Prostate gland (tissue), 2 donors: ENCODE measurements at regions not wholly inside any gene's neighbourhood (a gene's known extent, or its start where the extent isn't known, plus 50 kb on each side); places are given as distances from the start of the nearest gene placed in this dataset.

Source experiments
- DNase-seq: peaks from one replicate; pipeline ENCODE4 v3.0.0-alpha.2; 2019; ENCODE audit warnings: low spot score
- H3K27ac ChIP-seq, 2 donors: fragments of 200-600 bp; sonication (generic); 2 replicates each; pipeline ENCODE4 v1.5.1; 2017 to 2019
- H3K27me3 ChIP-seq: fragments of 200-600 bp; sonication (generic); replicated peaks from 2 replicates; pipeline ENCODE4 v1.5.1; 2019; ENCODE audit not compliant: insufficient read depth
- H3K36me3 ChIP-seq, 2 donors: fragments of 200-600 bp; sonication (generic); 1 replicate in 1 of 2; 2 replicates in 1 of 2; pipeline versions ENCODE4 v1.5.1 to v1.8.1; 2017 to 2019
- H3K4me1 ChIP-seq: fragments of 200-600 bp; sonication (generic); replicated peaks from 2 replicates; pipeline ENCODE4 v1.5.1; 2019
- H3K4me3 ChIP-seq, 2 donors: fragments of 200-600 bp; sonication (generic); 2 replicates each; pipeline ENCODE4 v1.5.1; 2017 to 2019
- H3K9me3 ChIP-seq: fragments of 200-600 bp; sonication (generic); 2 replicates; pipeline ENCODE4 v1.5.1; 2017
- POLR2A ChIP-seq: fragments of 450-650 bp; IDR thresholded peaks from one replicate; pipeline ENCODE4 v1.6.1; 2016; ENCODE audit warnings: antibody characterized with exemption, mild to moderate bottlenecking
- POLR2AphosphoS5 ChIP-seq: sonication (generic); formaldehyde crosslinking; IDR thresholded peaks from one replicate; pipeline ENCODE4 v1.6.1; 2017; ENCODE audit warnings: antibody characterized with exemption
- WGBS: methylation state at CpG from one replicate; pipeline ENCODE4 v1.1.5; 2018; 5-methylcytosine and 5-hydroxymethylcytosine counted together
- intact Hi-C: fragments of 100-400 bp; cut with DNase I; formaldehyde crosslinking; loops from one replicate; pipeline ENCODE4 v1.14.2; 2022
- TF ChIP-seq, protein P1 (sequence below), 4 experiments: fragments of 200-600 bp in 2 of 4; fragments of 450-650 bp in 2 of 4; sonication (generic) in 2 of 4; IDR thresholded peaks; 1 replicate in 3 of 4; 2 replicates in 1 of 4; pipeline ENCODE4 v1.5.1; 2016 to 2019; ENCODE audit warnings: antibody characterized with exemption in 4 of 4, mild to moderate bottlenecking in 2 of 4, moderate library complexity in 2 of 4

DNA sequence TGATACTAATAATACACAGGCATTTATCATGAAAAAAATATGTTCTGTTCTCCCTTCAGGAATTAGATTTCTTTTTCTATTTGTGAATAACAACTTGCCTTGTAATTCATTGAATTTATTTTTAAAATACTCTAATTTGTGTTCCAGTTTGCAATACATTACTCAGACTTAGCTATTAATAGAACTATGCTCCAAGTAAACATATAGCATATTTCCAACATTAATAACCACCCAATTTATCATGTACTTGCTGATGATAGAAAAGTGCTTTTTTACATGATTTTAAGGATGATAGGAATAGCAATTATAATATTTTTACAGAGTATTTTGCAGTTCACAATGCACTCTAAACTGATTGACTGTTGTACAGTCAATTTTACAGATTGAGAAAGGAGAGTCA, 338.8 kb upstream of the SEMA3D start:
- TF ChIP-seq, protein P1, sequence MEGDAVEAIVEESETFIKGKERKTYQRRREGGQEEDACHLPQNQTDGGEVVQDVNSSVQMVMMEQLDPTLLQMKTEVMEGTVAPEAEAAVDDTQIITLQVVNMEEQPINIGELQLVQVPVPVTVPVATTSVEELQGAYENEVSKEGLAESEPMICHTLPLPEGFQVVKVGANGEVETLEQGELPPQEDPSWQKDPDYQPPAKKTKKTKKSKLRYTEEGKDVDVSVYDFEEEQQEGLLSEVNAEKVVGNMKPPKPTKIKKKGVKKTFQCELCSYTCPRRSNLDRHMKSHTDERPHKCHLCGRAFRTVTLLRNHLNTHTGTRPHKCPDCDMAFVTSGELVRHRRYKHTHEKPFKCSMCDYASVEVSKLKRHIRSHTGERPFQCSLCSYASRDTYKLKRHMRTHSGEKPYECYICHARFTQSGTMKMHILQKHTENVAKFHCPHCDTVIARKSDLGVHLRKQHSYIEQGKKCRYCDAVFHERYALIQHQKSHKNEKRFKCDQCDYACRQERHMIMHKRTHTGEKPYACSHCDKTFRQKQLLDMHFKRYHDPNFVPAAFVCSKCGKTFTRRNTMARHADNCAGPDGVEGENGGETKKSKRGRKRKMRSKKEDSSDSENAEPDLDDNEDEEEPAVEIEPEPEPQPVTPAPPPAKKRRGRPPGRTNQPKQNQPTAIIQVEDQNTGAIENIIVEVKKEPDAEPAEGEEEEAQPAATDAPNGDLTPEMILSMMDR (IDR thresholded peaks at IDR 0.05) = no peak
- TF ChIP-seq POLR2A (no peak), POLR2AphosphoS5 (no peak)
- no peaks in the 10 kb centered on the region for H3K9me3 ChIP-seq
- no peak for DNase-seq
- no peaks in the 10 kb centered on the region for H3K4me1 ChIP-seq
- H3K4me3 ChIP-seq = no peak overlapping the region
- intact Hi-C loops = no loop called here
- no peak overlapping the region for H3K27ac ChIP-seq
- no peaks in the 10 kb centered on the region for H3K27me3 ChIP-seq
- H3K36me3 ChIP-seq = no peaks in the 10 kb centered on the region

DNA sequence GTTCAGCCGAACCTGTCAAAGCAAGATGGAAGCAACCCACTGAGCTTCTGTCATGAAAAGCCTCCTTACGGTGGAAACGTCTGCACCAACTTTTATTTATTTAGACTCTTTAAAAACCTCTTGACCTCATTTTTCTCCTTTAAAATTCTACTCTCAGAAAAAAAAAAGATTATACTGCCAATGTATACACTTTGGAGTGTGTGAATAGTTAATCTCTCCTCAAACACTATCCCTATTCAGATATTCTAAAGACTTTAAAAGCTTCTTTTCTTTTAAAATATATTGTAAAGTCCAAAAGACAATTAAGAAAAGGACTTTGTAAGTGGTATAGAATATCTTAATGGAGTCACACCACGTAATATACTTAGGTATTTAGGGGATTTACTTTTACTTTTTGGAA, 335.2 kb upstream of the SEMA3D start:
- WGBS = 48% methylated on average over 4 of the region's 4 CpGs
- intact Hi-C loops = no loop called here
- DNase-seq = no peak

DNA sequence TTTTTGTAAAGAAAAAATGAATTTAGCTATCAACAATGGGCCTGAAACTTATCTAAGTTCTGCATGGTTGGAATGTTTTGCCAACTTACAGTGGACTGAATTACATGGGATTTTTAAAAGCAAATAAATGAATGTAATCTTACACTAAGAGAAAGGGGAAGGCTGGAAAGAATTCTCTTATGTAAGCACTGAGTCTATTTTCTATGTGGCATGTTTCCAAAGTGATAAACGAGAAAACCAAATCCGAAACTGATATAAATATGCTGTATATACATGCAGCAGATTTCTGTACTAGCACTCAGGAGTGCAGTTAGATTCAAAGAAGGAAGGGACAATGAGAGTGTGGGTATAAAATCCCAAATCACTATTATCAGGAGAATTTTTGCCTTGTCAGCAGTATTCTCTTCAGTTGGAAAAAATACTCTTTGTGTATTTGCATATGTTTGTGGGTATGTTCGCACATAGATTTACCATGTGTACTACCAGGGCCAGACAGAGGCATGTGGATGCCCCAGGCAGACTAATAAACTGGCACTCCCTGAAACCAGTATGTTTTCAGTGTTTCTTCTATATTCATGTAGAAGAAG, 334.3 kb upstream of the SEMA3D start:
- no peak for DNase-seq

More for the DNA sequence above, 335.2 kb upstream of the SEMA3D start:
- Histone ChIP-seq H3K4me3 (no peak overlapping the region), H3K9me3 (no peaks in the 10 kb centered on the region), H3K27ac (no peak overlapping the region), H3K4me1 (no peaks in the 10 kb centered on the region), H3K36me3 (no peaks in the 10 kb centered on the region), H3K27me3 (no peaks in the 10 kb centered on the region)
- TF ChIP-seq, protein P1 (IDR thresholded peaks at IDR 0.05) = no peak
- TF ChIP-seq POLR2A (no peak), POLR2AphosphoS5 (no peak)

DNA sequence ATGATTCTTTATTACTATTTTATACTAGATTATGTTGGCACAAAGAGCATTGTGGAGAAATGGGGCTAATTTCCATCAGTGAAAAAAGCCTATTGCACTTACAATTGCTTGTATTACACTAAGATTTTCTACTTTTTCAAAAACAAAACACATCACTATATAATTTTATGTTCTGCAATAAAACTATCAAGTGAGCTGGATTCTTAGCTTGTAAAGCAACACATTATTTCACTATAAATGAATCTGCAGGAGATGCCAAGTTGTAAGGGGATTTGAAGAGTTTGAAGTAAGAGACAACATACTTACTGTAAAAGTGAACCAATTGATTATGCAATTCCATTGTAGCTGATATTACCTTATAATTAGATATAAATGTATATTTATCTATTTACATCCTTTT, 333.3 kb upstream of the SEMA3D start:
- intact Hi-C loops = no loop called here
- H3K36me3 ChIP-seq = no peaks in the 10 kb centered on the region
- H3K9me3 ChIP-seq = no peaks in the 10 kb centered on the region
- no peak overlapping the region for H3K27ac ChIP-seq
- H3K27me3 ChIP-seq = no peaks in the 10 kb centered on the region
- H3K4me1 ChIP-seq = no peaks in the 10 kb centered on the region
- no peak overlapping the region for H3K4me3 ChIP-seq
- DNase-seq = no peak
- TF ChIP-seq POLR2A (no peak), POLR2AphosphoS5 (no peak)
- TF ChIP-seq, protein P1 (IDR thresholded peaks at IDR 0.05) = no peak

More for the DNA sequence above, 334.3 kb upstream of the SEMA3D start:
- intact Hi-C loops = no loop called here
- Histone ChIP-seq H3K27ac (no peak overlapping the region), H3K27me3 (no peaks in the 10 kb centered on the region), H3K9me3 (no peaks in the 10 kb centered on the region), H3K36me3 (no peaks in the 10 kb centered on the region), H3K4me3 (no peak overlapping the region), H3K4me1 (no peaks in the 10 kb centered on the region)
- TF ChIP-seq, protein P1 (IDR thresholded peaks at IDR 0.05) = no peak
- TF ChIP-seq POLR2AphosphoS5 (no peak), POLR2A (no peak)
- 29% methylated on average over 3 of the region's 3 CpGs for WGBS

DNA sequence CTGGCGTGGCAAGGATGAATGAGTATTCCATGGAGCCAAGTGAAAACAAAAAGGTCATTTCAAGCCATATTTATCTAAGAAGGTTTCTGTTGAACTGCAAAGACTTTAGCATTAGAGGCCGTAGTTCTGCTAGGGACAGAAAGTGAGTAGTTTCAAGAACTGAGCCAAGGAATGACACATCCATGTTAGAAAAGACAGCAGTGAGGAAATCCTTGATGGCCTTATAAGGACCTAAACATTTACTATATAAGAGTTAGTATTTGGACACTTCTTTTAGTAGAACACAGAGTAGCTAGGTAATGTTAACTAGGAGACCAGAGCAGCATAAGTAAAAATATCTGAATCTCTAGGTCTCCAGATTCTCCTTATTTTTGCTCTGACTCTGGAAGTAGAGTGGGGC, 329.8 kb upstream of the SEMA3D start:
- no peak for DNase-seq
- intact Hi-C loops = no loop called here
- no peaks in the 10 kb centered on the region for H3K27me3 ChIP-seq
- H3K9me3 ChIP-seq = no peaks in the 10 kb centered on the region
- no peaks in the 10 kb centered on the region for H3K36me3 ChIP-seq
- no peak overlapping the region for H3K4me3 ChIP-seq
- no peaks in the 10 kb centered on the region for H3K4me1 ChIP-seq
- no peak overlapping the region for H3K27ac ChIP-seq
- 95% methylated on average over 2 of the region's 2 CpGs for WGBS
- TF ChIP-seq, protein P1 (IDR thresholded peaks at IDR 0.05) = no peak
- TF ChIP-seq POLR2AphosphoS5 (no peak), POLR2A (no peak)
